Breast epithelium (tissue), 4 donors: ENCODE measurements at regions not wholly inside any gene's neighbourhood (a gene's known extent, or its start where the extent isn't known, plus 50 kb on each side); places are given as distances from the start of the nearest gene placed in this dataset.

ENCODE experiments used
- DNase-seq, 2 donors: peaks; one replicate each; pipeline ENCODE4 v3.0.0-alpha.2; 2019; ENCODE audit warnings: low spot score in 2 of 2
- H3K27ac ChIP-seq, 2 donors: fragments of 200-600 bp; sonication (generic) in 1 of 2; one replicate each; pipeline ENCODE4 v1.5.1; 2016 to 2019; ENCODE audit warnings: mild to moderate bottlenecking in 1 of 2
- H3K27me3 ChIP-seq, 2 donors: fragments of 200-600 bp; sonication (generic) in 1 of 2; one replicate each; pipeline versions ENCODE4 v1.5.1 to v1.6.0; 2017 to 2019; ENCODE audit warnings: control low read depth in 1 of 2, mild to moderate bottlenecking in 1 of 2
- H3K36me3 ChIP-seq: fragments of 200-600 bp; one replicate; pipeline ENCODE4 v1.5.1; 2019
- H3K4me1 ChIP-seq, 2 donors: fragments of 200-600 bp; sonication (generic); one replicate each; pipeline ENCODE4 v1.5.1; 2016 to 2019; ENCODE audit warnings: control low read depth in 1 of 2
- H3K4me3 ChIP-seq, 3 donors: fragments of 200-600 bp; sonication (generic); 1 replicate in 2 of 3; 2 replicates in 1 of 3; pipeline ENCODE4 v1.5.1; 2016 to 2019; ENCODE audit warnings: mild to moderate bottlenecking in 3 of 3, moderate library complexity in 2 of 3
- H3K9me3 ChIP-seq, 2 donors: fragments of 200-600 bp; sonication (generic) in 1 of 2; one replicate each; pipeline ENCODE4 v1.5.1; 2016 to 2019; ENCODE audit warnings: control low read depth in 1 of 2
- POLR2A ChIP-seq: fragments of 450-650 bp; IDR thresholded peaks from one replicate; pipeline ENCODE4 v1.6.1; 2016; ENCODE audit warnings: antibody characterized with exemption, mild to moderate bottlenecking, moderate library complexity
- POLR2AphosphoS5 ChIP-seq, 3 donors: sonication (generic); formaldehyde crosslinking; IDR thresholded peaks; one replicate each; pipeline ENCODE4 v1.6.1; 2017; ENCODE audit warnings: antibody characterized with exemption in 3 of 3
- intact Hi-C: fragments of 100-400 bp; cut with DNase I; formaldehyde crosslinking; loops from one replicate; pipeline ENCODE4 v1.15.1; 2023; ENCODE audit warnings: low total_unique reads
- TF ChIP-seq, protein P1 (sequence below), 3 donors: fragments of 450-650 bp; IDR thresholded peaks; one replicate each; pipeline ENCODE4 v1.5.1; 2016 to 2017; ENCODE audit warnings: antibody characterized with exemption in 3 of 3, mild to moderate bottlenecking in 3 of 3, moderate library complexity in 3 of 3

DNA sequence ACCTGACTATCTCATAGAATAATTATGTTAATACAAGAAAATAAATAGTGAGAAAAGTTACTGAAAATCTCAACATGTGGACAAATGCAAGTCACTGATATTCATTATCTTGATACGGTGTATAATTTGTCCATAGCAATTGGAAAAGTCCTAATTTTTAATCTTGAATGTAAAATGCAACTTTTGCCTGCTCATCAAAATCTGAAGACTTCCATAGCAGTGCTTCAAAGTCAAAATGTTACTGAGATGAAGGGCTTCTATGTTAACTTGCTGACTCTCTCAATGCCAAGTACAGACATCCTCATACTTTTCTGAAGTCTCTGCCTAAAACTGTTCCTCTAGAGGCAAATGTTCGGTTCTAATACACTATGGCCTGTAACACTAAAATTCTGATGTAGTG, 1300.1 kb upstream of the EPHA6 start:
- Histone ChIP-seq H3K27me3 (no peaks in the 10 kb centered on the region), H3K9me3 (no peaks in the 10 kb centered on the region), H3K36me3 (no peaks in the 10 kb centered on the region), H3K27ac (no peak overlapping the region), H3K4me1 (no peaks in the 10 kb centered on the region), H3K4me3 (no peak overlapping the region)
- TF ChIP-seq POLR2A, result no peak
- no peak for TF ChIP-seq POLR2AphosphoS5 (IDR thresholded peaks at IDR 0.05)
- TF ChIP-seq, protein P1, sequence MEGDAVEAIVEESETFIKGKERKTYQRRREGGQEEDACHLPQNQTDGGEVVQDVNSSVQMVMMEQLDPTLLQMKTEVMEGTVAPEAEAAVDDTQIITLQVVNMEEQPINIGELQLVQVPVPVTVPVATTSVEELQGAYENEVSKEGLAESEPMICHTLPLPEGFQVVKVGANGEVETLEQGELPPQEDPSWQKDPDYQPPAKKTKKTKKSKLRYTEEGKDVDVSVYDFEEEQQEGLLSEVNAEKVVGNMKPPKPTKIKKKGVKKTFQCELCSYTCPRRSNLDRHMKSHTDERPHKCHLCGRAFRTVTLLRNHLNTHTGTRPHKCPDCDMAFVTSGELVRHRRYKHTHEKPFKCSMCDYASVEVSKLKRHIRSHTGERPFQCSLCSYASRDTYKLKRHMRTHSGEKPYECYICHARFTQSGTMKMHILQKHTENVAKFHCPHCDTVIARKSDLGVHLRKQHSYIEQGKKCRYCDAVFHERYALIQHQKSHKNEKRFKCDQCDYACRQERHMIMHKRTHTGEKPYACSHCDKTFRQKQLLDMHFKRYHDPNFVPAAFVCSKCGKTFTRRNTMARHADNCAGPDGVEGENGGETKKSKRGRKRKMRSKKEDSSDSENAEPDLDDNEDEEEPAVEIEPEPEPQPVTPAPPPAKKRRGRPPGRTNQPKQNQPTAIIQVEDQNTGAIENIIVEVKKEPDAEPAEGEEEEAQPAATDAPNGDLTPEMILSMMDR (IDR thresholded peaks at IDR 0.05), result no peak
- intact Hi-C loops, result no loop called here
- DNase-seq, result no peak

DNA sequence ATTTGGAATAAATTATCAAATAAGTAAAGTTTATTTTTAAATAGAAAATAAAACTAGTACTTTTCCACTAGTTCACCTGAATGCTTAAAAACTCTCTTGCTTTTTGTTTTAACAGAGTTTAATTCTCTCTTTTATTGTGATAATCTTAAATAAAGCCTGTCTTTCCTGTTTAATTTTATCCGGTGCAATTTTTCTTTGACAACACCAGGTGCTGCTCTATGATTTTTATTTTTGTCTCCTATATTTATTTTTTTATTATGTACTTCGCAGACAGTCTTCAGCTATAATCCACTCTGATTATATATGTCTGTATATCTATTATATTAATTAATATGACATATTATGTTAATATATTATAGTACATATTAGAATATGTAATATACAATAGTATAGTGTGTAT, 1293.0 kb upstream of the EPHA6 start:
- H3K27me3 ChIP-seq, result no peaks in the 10 kb centered on the region
- intact Hi-C loops, result no loop called here
- H3K36me3 ChIP-seq, result no peaks in the 10 kb centered on the region
- H3K4me3 ChIP-seq, result no peak overlapping the region
- TF ChIP-seq POLR2AphosphoS5 (IDR thresholded peaks at IDR 0.05) (no peak), POLR2A (no peak)
- TF ChIP-seq, protein P1 (IDR thresholded peaks at IDR 0.05), result no peak
- H3K9me3 ChIP-seq, result no peaks in the 10 kb centered on the region
- no peak for DNase-seq
- no peak overlapping the region for H3K27ac ChIP-seq
- no peaks in the 10 kb centered on the region for H3K4me1 ChIP-seq

DNA sequence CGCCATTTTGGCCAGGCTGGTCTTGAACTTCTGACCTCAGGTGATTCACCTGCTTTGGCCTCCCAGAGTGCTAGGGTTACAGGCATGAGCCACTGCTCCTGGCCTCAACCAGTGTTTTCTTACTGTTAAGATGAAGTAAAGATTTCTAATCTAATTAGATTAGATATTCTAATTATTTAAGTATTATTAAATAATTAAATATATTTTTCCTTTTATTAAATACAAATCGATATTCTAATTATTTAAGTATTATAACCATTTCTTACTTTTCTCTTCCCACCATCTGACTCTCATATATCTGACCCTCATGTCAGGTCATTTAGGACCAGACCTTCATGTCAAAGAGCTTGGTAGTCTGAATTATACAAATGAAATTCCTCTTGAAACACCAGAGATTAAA, 1291.9 kb upstream of the EPHA6 start:
- Histone ChIP-seq H3K4me3 (no peak overlapping the region), H3K9me3 (no peaks in the 10 kb centered on the region), H3K27me3 (no peaks in the 10 kb centered on the region), H3K36me3 (no peaks in the 10 kb centered on the region), H3K27ac (no peak overlapping the region), H3K4me1 (no peaks in the 10 kb centered on the region)
- TF ChIP-seq POLR2AphosphoS5 (IDR thresholded peaks at IDR 0.05) (no peak), POLR2A (no peak)
- TF ChIP-seq, protein P1 (IDR thresholded peaks at IDR 0.05), result no peak
- intact Hi-C loops, result no loop called here
- DNase-seq, result no peak

DNA sequence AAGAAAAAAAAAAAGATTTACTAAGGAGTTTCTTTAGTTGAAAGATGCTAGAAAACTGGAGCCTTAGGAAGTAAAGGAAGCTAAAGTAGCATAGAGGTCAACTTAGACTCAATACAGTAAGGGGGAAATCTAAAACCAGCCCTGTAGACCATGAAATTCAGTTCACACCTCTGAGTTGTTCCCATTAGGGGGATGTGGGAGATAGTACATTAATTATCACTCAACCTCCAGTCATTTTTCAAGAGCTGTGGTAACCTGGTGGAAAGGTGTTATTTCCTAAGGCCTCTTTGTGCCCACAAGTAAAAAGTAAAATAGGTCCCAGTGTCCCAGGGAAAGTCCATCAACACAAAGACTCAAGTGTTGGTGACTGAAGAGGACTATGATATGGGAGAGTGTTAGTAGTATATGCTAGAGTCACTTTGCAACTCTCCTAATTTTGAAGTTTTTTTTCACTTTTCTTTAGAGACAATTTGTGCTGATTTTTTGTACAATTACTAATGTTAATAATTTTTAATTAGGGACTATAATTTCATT, 1274.4 kb upstream of the EPHA6 start:
- Histone ChIP-seq H3K27ac (no peak overlapping the region), H3K36me3 (no peaks in the 10 kb centered on the region), H3K9me3 (no peaks in the 10 kb centered on the region), H3K4me1 (no peaks in the 10 kb centered on the region), H3K27me3 (no peaks in the 10 kb centered on the region), H3K4me3 (no peak overlapping the region)
- no peak for DNase-seq
- intact Hi-C loops, result no loop called here
- TF ChIP-seq POLR2AphosphoS5 (IDR thresholded peaks at IDR 0.05) (no peak), POLR2A (no peak)
- TF ChIP-seq, protein P1 (IDR thresholded peaks at IDR 0.05), result no peak

DNA sequence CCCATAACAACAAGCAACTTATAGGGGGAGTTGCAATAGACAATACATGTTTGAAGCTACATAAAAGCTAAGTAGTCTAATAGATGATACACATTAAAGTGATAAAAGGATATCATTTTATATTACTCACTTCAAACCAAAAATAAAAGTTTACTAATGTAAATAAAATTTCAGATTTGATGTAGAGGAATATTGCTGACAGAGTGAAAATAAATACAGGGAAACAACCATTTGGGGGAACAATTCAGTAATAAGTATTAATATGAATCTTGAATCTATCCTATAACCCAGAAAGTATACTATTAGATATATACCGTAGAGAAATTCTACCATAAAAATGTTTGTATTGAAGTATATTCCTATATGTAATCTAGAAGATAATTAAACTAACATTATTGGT, 1248.9 kb upstream of the EPHA6 start:
- intact Hi-C loops, result no loop called here
- TF ChIP-seq, protein P1 (IDR thresholded peaks at IDR 0.05), result no peak
- TF ChIP-seq POLR2AphosphoS5 (IDR thresholded peaks at IDR 0.05) (no peak), POLR2A (no peak)
- H3K4me3 ChIP-seq, result no peak overlapping the region

More for the DNA sequence above, 1248.9 kb upstream of the EPHA6 start:
- no peak overlapping the region for H3K27ac ChIP-seq
- no peaks in the 10 kb centered on the region for H3K27me3 ChIP-seq
- no peaks in the 10 kb centered on the region for H3K36me3 ChIP-seq
- no peak for DNase-seq
- H3K4me1 ChIP-seq, result no peaks in the 10 kb centered on the region
- peaks cover 4 to 11% of the 10 kb centered on the region in 2 donors for H3K9me3 ChIP-seq
